ENCODE measurements at regions not wholly inside any gene's neighbourhood (a gene's known extent, or its start where the extent isn't known, plus 50 kb on each side); places are given as distances from the start of the nearest gene placed in this dataset.

DNA sequence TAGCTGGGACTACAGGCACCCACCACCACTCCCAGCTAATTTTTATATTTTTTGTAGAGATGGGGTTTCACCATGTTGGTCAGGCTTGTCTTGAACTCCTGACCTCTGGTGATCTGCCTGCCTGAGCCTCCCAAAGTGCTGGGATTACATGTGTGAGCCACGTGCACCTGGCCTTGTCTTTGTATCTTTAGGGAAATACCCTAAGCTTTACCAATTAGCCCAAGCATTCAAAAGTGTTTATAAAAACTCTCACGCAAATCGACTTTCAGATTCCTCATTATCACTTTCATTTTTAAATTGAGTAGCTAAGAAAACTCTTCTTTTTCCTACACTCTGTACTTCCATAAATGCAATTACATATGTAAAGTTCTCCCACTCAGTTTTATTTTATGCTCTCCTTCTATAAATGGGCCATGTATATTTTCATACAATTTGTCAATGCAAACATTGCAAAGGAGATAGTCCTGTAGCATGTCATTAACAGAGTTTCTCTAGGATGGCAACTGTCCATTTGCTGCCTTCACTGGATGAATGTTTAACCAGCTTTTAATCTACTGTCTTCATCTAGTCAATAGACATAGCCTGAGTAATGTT lies 326.2 kb upstream of the LRATD1 start (continued):
- no peak for TF ChIP-seq PREB (CRISPR knock-in tag; IDR thresholded peaks at IDR 0.05; ENCODE audit: borderline replicate concordance)
- no peak for TF ChIP-seq GABPB1 (CRISPR knock-in tag; IDR thresholded peaks at IDR 0.05)
- no peak for TF ChIP-seq NFATC4 (CRISPR knock-in tag; IDR thresholded peaks at IDR 0.05)
- TF ChIP-seq ZNF396 (CRISPR knock-in tag; IDR thresholded peaks at IDR 0.05; ENCODE audit: borderline replicate concordance): no peak
- no peak for TF ChIP-seq GTF2I (CRISPR knock-in tag; conservative IDR thresholded peaks at IDR 0.05)
- TF ChIP-seq, protein P1, sequence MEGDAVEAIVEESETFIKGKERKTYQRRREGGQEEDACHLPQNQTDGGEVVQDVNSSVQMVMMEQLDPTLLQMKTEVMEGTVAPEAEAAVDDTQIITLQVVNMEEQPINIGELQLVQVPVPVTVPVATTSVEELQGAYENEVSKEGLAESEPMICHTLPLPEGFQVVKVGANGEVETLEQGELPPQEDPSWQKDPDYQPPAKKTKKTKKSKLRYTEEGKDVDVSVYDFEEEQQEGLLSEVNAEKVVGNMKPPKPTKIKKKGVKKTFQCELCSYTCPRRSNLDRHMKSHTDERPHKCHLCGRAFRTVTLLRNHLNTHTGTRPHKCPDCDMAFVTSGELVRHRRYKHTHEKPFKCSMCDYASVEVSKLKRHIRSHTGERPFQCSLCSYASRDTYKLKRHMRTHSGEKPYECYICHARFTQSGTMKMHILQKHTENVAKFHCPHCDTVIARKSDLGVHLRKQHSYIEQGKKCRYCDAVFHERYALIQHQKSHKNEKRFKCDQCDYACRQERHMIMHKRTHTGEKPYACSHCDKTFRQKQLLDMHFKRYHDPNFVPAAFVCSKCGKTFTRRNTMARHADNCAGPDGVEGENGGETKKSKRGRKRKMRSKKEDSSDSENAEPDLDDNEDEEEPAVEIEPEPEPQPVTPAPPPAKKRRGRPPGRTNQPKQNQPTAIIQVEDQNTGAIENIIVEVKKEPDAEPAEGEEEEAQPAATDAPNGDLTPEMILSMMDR (IDR thresholded peaks at IDR 0.05): no peak
- TF ChIP-seq ATF1 (CRISPR knock-in tag; IDR thresholded peaks at IDR 0.05): no peak
- TF ChIP-seq ZNF671 (CRISPR knock-in tag; IDR thresholded peaks at IDR 0.05): no peak
- TF ChIP-seq HMGXB4 (CRISPR knock-in tag; IDR thresholded peaks at IDR 0.05): no peak
- TF ChIP-seq NFYB (CRISPR knock-in tag; conservative IDR thresholded peaks at IDR 0.05; ENCODE audit: low read depth): no peak

GRCh38 chr2:14313341-14313740 lies 319.2 kb upstream of the LRATD1 start:
- H3K4me3 Mint-ChIP-seq: no peak overlapping the region
- ChIA-PET POLR2A (interaction anchor here (0.7 kb wide), 1 partner anchor 573 kb away, joined by 4 read pairs; no protein-coding TSS in a partner anchor), CTCF (no interaction called here)
- ATAC-seq (no peak), DNase-seq (ENCODE audit: low spot score) (no peak)
- H3K27ac Mint-ChIP-seq: no peak overlapping the region
- H3K36me3 Mint-ChIP-seq: no peaks in the 10 kb centered on the region
- peaks cover 12% of the 10 kb centered on the region for H3K4me1 Mint-ChIP-seq
- H3K9me3 Mint-ChIP-seq: peaks cover 9% of the 10 kb centered on the region
- no peaks in the 10 kb centered on the region for H3K27me3 Mint-ChIP-seq (ENCODE audit: low read depth)
- TF ChIP-seq MYBL2 (CRISPR knock-in tag; IDR thresholded peaks at IDR 0.05) (no peak), GABPB1 (CRISPR knock-in tag; IDR thresholded peaks at IDR 0.05) (no peak), NFYB (CRISPR knock-in tag; conservative IDR thresholded peaks at IDR 0.05; ENCODE audit: low read depth) (no peak), NR2C2 (CRISPR knock-in tag; IDR thresholded peaks at IDR 0.05) (no peak), ZNF416 (CRISPR knock-in tag; IDR thresholded peaks at IDR 0.05) (no peak), EMX1 (CRISPR knock-in tag; IDR thresholded peaks at IDR 0.05) (no peak), ARID4B (CRISPR knock-in tag; IDR thresholded peaks at IDR 0.05; ENCODE audit: borderline replicate concordance) (no peak), KAT7 (CRISPR knock-in tag; IDR thresholded peaks at IDR 0.05; ENCODE audit: borderline replicate concordance) (no peak), ZNF138 (CRISPR knock-in tag; conservative IDR thresholded peaks at IDR 0.05) (no peak), NR1H2 (CRISPR knock-in tag; IDR thresholded peaks at IDR 0.05) (no peak)
- TF ChIP-seq, protein P2, sequence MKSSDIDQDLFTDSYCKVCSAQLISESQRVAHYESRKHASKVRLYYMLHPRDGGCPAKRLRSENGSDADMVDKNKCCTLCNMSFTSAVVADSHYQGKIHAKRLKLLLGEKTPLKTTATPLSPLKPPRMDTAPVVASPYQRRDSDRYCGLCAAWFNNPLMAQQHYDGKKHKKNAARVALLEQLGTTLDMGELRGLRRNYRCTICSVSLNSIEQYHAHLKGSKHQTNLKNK (CRISPR knock-in tag; IDR thresholded peaks at IDR 0.05): no peak
- TF ChIP-seq, protein P3, sequence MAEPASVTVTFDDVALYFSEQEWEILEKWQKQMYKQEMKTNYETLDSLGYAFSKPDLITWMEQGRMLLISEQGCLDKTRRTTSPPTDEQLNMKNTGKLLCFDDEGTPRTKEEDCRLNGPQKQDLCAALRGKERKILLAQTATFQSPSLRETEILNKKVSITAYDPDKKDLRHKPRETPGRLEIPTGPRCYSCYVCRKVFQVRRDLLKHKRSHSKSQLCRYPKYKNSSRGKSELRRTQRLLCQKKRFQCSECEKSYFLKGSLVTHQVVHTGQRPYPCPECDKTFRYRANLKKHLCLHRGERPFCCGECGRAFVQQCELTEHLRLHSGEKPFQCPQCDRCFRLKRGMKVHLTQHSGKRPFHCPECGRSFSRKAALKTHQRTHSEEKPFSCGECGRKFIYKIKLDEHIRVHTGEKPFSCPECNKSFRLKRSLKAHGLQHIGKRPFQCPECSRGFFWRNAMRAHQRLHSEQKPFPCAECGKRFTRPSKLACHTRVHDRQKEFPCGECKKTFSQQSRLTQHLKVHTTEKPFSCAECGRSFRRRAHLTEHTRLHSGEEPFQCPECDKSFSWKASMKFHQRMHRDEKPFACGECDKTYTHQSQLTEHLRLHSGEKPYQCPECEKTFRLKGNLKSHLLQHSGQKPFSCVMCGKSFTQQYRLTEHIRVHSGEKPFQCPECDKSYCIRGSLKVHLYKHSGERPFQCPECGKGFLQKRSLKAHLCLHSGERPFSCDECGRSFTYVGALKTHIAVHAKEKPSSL (CRISPR knock-in tag; conservative IDR thresholded peaks at IDR 0.05): no peak
- TF ChIP-seq, protein P4, sequence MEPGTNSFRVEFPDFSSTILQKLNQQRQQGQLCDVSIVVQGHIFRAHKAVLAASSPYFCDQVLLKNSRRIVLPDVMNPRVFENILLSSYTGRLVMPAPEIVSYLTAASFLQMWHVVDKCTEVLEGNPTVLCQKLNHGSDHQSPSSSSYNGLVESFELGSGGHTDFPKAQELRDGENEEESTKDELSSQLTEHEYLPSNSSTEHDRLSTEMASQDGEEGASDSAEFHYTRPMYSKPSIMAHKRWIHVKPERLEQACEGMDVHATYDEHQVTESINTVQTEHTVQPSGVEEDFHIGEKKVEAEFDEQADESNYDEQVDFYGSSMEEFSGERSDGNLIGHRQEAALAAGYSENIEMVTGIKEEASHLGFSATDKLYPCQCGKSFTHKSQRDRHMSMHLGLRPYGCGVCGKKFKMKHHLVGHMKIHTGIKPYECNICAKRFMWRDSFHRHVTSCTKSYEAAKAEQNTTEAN (CRISPR knock-in tag; IDR thresholded peaks at IDR 0.05): no peak

Measured in WTC11 (cell line).